ENCODE measurements at regions not wholly inside any gene's neighbourhood (a gene's known extent, or its start where the extent isn't known, plus 50 kb on each side); places are given as distances from the start of the nearest gene placed in this dataset.

DNA sequence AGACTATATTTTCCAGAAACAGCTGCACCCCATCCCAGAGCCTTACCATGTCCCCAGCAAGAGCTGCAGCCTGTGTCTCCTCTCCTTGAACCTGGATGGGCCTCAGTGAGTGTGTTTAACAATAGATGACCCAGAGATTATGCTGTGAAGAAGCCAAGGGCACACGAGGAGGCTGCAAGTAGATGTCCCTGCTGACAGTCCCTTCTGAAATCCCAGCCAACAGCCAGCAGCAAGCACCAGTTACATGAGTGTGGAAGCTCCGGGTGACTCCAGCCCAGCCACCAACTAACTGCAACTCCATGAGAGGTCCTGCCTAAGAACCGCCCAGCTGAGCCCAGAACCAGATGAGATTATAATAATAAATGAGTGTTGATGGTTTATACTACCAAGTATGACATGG, 191.7 kb downstream of the BCL11B start:
- Histone ChIP-seq H3K36me3 (replicated peaks in 1 of 2; ENCODE audit: control insufficient read depth in 1 of 2, insufficient read depth in 2 of 2, low read length in 2 of 2) (no peaks in the 10 kb centered on the region), H3K9ac (ENCODE audit: insufficient read depth, low read depth, low read length) (no peak overlapping the region), H3K27me3 (ENCODE audit: control insufficient read depth in 1 of 2, insufficient read depth in 2 of 2, low read length in 2 of 2) (no peaks in the 10 kb centered on the region; a peak in 2 of 5 replicates), H4K20me1 (ENCODE audit: insufficient read depth, low read length) (no peaks in the 10 kb centered on the region), H3K4me1 (ENCODE audit: insufficient read depth, low read length) (no peaks in the 10 kb centered on the region), H3K9me3 (ENCODE audit: low read length) (no peaks in the 10 kb centered on the region), H3K4me3 (replicated peaks in 1 of 3; ENCODE audit: insufficient read depth in 1 of 3, low read depth in 2 of 3, low read length in 3 of 3) (no peak overlapping the region), H2AFZ (ENCODE audit: low read length) (no peak overlapping the region), H3K79me2 (ENCODE audit: insufficient read depth, low read length) (no peaks in the 10 kb centered on the region), H3K27ac (ENCODE audit: extremely low read length, insufficient read depth, low read length) (no peak overlapping the region), H3K4me2 (ENCODE audit: low read depth, low read length) (no peak overlapping the region)
- FAIRE-seq, result no peak
- CTCF ChIA-PET (ENCODE audit: low intra/inter-chr PET ratio, low total read pairs), result no interaction called here
- POLR2A ChIA-PET, result no interaction called here
- WGBS (ENCODE audit: low lambda C conversion rate), result 0% methylated on average over 3 of the region's 3 CpGs
- BruUV-seq (replicated peaks), result no TSS peak
- intact Hi-C loops (cut with micrococcal nuclease; ENCODE audit: unreplicated experiment), result no loop called here
- DNase-seq (ENCODE audit: low spot score), result no peak
- in situ Hi-C loops (cut with HindIII; ENCODE audit: extremely low pct_ligation_motif_present, low pct_unique_long_range_greater_than_20kb), result no loop called here
- ATAC-seq, result no peak
- TF ChIP-seq HNRNPUL1 (IDR thresholded peaks at IDR 0.05; ENCODE audit: low read depth, low read length) (no peak), ZNF652 (CRISPR knock-in tag; IDR thresholded peaks at IDR 0.05; ENCODE audit: borderline replicate concordance, low read depth) (no peak), POLR2A (IDR thresholded peaks at IDR 0.05; ENCODE audit: insufficient read depth in 1 of 2, low read depth in 2 of 2, low read length in 2 of 2) (no peak), SNRNP70 (IDR thresholded peaks at IDR 0.05; ENCODE audit: low read depth, low read length) (no peak), RAD51 (IDR thresholded peaks at IDR 0.05; ENCODE audit: borderline replicate concordance) (no peak), ZNF333 (CRISPR knock-in tag; IDR thresholded peaks at IDR 0.05; ENCODE audit: borderline replicate concordance) (no peak), HOXA9 (CRISPR knock-in tag; IDR thresholded peaks at IDR 0.05; ENCODE audit: borderline replicate concordance) (no peak), HNRNPL (IDR thresholded peaks at IDR 0.05; ENCODE audit: low read depth, low read length) (no peak), ZNF451 (CRISPR knock-in tag; IDR thresholded peaks at IDR 0.05) (no peak), THAP11 (CRISPR knock-in tag; IDR thresholded peaks at IDR 0.05) (no peak), ZNF331 (CRISPR knock-in tag; IDR thresholded peaks at IDR 0.05) (no peak)
- TF ChIP-seq, protein P1, sequence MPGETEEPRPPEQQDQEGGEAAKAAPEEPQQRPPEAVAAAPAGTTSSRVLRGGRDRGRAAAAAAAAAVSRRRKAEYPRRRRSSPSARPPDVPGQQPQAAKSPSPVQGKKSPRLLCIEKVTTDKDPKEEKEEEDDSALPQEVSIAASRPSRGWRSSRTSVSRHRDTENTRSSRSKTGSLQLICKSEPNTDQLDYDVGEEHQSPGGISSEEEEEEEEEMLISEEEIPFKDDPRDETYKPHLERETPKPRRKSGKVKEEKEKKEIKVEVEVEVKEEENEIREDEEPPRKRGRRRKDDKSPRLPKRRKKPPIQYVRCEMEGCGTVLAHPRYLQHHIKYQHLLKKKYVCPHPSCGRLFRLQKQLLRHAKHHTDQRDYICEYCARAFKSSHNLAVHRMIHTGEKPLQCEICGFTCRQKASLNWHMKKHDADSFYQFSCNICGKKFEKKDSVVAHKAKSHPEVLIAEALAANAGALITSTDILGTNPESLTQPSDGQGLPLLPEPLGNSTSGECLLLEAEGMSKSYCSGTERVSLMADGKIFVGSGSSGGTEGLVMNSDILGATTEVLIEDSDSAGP (CRISPR knock-in tag; IDR thresholded peaks at IDR 0.05; ENCODE audit: borderline replicate concordance), result no peak
- TF ChIP-seq, protein P2, sequence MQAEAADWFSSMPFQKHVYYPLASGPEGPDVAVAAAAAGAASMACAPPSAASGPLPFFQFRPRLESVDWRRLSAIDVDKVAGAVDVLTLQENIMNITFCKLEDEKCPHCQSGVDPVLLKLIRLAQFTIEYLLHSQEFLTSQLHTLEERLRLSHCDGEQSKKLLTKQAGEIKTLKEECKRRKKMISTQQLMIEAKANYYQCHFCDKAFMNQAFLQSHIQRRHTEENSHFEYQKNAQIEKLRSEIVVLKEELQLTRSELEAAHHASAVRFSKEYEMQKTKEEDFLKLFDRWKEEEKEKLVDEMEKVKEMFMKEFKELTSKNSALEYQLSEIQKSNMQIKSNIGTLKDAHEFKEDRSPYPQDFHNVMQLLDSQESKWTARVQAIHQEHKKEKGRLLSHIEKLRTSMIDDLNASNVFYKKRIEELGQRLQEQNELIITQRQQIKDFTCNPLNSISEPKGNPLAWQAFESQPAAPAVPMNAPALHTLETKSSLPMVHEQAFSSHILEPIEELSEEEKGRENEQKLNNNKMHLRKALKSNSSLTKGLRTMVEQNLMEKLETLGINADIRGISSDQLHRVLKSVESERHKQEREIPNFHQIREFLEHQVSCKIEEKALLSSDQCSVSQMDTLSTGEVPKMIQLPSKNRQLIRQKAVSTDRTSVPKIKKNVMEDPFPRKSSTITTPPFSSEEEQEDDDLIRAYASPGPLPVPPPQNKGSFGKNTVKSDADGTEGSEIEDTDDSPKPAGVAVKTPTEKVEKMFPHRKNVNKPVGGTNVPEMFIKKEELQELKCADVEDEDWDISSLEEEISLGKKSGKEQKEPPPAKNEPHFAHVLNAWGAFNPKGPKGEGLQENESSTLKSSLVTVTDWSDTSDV (CRISPR knock-in tag; IDR thresholded peaks at IDR 0.05), result no peak

Data from HepG2 (cell line).